ENCODE measurements at regions not wholly inside any gene's neighbourhood (a gene's known extent, or its start where the extent isn't known, plus 50 kb on each side); places are given as distances from the start of the nearest gene placed in this dataset.

- TF ChIP-seq POLR2A (IDR thresholded peaks at IDR 0.05; ENCODE audit: low read depth) (no peak), CTCF (IDR thresholded peaks at IDR 0.05) (no peak), POLR2AphosphoS5 (IDR thresholded peaks at IDR 0.05) (no peak)
Measured at GRCh38 chr13:70388935-70389334, 280.7 kb upstream of the KLHL1 start.

Measured in esophagus muscularis mucosa (tissue), 3 donors.